ENCODE measurements at regions not wholly inside any gene's neighbourhood (a gene's known extent, or its start where the extent isn't known, plus 50 kb on each side); places are given as distances from the start of the nearest gene placed in this dataset.

- Histone ChIP-seq H3K4me2 (no peak overlapping the region), H3K9me2 (no peaks in the 10 kb centered on the region), H3K27me3 (ENCODE audit: insufficient read depth) (no peaks in the 10 kb centered on the region), H3K27ac (ENCODE audit: low read depth in 2 of 2, low read length in 1 of 2) (no peak overlapping the region), H4K20me1 (ENCODE audit: insufficient read depth) (no peaks in the 10 kb centered on the region), H3K4me1 (ENCODE audit: control insufficient read depth in 1 of 2, insufficient read depth in 2 of 2, low read depth in 1 of 2, low read length in 1 of 2) (no peaks in the 10 kb centered on the region; a peak in 1 of 4 replicates), H2AFZ (ENCODE audit: low read depth) (no peak overlapping the region), H3K79me2 (ENCODE audit: insufficient read depth) (no peaks in the 10 kb centered on the region), H3K36me3 (replicated peaks in 1 of 2; ENCODE audit: control insufficient read depth in 1 of 2, insufficient read depth in 2 of 2, low read length in 1 of 2) (no peaks in the 10 kb centered on the region), H3F3A (replicated peaks; ENCODE audit: insufficient read depth) (no peaks in the 10 kb centered on the region), H3K4me3 (ENCODE audit: low read depth in 2 of 2, low read length in 1 of 2) (no peak overlapping the region), H3K9ac (no peak overlapping the region), H3K9me3 (no peaks in the 10 kb centered on the region)
- DNase-seq: no peak
- ChIA-PET CTCF (interaction anchor here (1.2 to 3.2 kb wide), 4 partner anchors 12 to 270 kb away, joined by 3 to 8 read pairs (median 5); no protein-coding TSS in a partner anchor), POLR2A (no interaction called here)
- TF ChIP-seq ELF1 (IDR thresholded peaks at IDR 0.05) (no peak), GABPA (IDR thresholded peaks at IDR 0.05; ENCODE audit: low read depth) (no peak), TCF12 (IDR thresholded peaks at IDR 0.05) (no peak), TAF1 (IDR thresholded peaks at IDR 0.05; ENCODE audit: borderline replicate concordance, low read depth, low read length) (no peak), CHD2 (IDR thresholded peaks at IDR 0.05; ENCODE audit: low read length, partially characterized antibody) (no peak), ZBTB33 (IDR thresholded peaks at IDR 0.05; ENCODE audit: borderline replicate concordance, low read depth) (no peak), USF2 (IDR thresholded peaks at IDR 0.05; ENCODE audit: borderline replicate concordance, low read depth, low read length) (no peak), NRF1 (IDR thresholded peaks at IDR 0.05; ENCODE audit: low read depth, low read length) (no peak), JUND (IDR thresholded peaks at IDR 0.05) (no peak), PBX3 (IDR thresholded peaks at IDR 0.05) (no peak), RAD21 (IDR thresholded peaks at IDR 0.05; ENCODE audit: low read length) (no peak), REST (IDR thresholded peaks at IDR 0.05; ENCODE audit: low read depth, low read length) (no peak), YY1 (IDR thresholded peaks at IDR 0.05; ENCODE audit: low read depth) (no peak), IRF3 (IDR thresholded peaks at IDR 0.05; ENCODE audit: low read depth, low read length) (no peak)
- 93% methylated on average over 2 of the region's 2 CpGs for WGBS (ENCODE audit: low lambda C conversion rate)
Measured at GRCh38 chr14:51382506-51382905, 142.5 kb downstream of the TMX1 start.

Data from SK-N-SH (cell line).